Nephron progenitor cell (in vitro differentiated cells): ENCODE measurements at regions not wholly inside any gene's neighbourhood (a gene's known extent, or its start where the extent isn't known, plus 50 kb on each side); places are given as distances from the start of the nearest gene placed in this dataset.

ENCODE experiments used
- DNase-seq: peaks from one replicate; pipeline ENCODE4 v3.0.0; 2021
- H3K27ac Mint-ChIP-seq: 2 replicates; pipeline ENCODE4 v1.8.0; 2021; ENCODE audit warnings: mild to moderate bottlenecking, moderate library complexity, mixed read lengths
- H3K27me3 Mint-ChIP-seq: 2 replicates; pipeline ENCODE4 v1.8.0; 2021; ENCODE audit warnings: mild to moderate bottlenecking, low read depth, mixed read lengths; ENCODE audit not compliant: poor library complexity
- H3K36me3 Mint-ChIP-seq: 2 replicates; pipeline ENCODE4 v1.8.0; 2021; ENCODE audit warnings: low read depth, mixed read lengths
- H3K4me1 Mint-ChIP-seq: 2 replicates; pipeline ENCODE4 v1.8.0; 2021; ENCODE audit warnings: mixed read lengths
- H3K4me3 Mint-ChIP-seq: 2 replicates; pipeline ENCODE4 v1.8.0; 2021; ENCODE audit warnings: mild to moderate bottlenecking, moderate library complexity, mixed read lengths
- H3K9me3 Mint-ChIP-seq: 2 replicates; pipeline ENCODE4 v1.8.0; 2021; ENCODE audit warnings: mild to moderate bottlenecking, moderate library complexity, mixed read lengths
- CTCF ChIP-seq: fragments of 200-600 bp; sonication (generic); IDR thresholded peaks from 2 replicates; pipeline ENCODE4 v1.5.0; 2021; ENCODE audit warnings: antibody characterized with exemption

GRCh38 chr1:208910161-208910560 lies 666.0 kb upstream of the PLXNA2 start:
- no peak for DNase-seq
- Mint-ChIP-seq H3K36me3 (no peaks in the 10 kb centered on the region), H3K9me3 (peaks cover 5% of the 10 kb centered on the region), H3K27ac (no peak overlapping the region), H3K27me3 (no peaks in the 10 kb centered on the region), H3K4me3 (no peak overlapping the region), H3K4me1 (peaks cover 17% of the 10 kb centered on the region)
- TF ChIP-seq CTCF = no peak

GRCh38 chr1:208917281-208917680 lies 666.2 kb upstream of the CAMK1G start:
- Mint-ChIP-seq H3K4me1 (peaks cover 16% of the 10 kb centered on the region), H3K9me3 (peaks cover 5% of the 10 kb centered on the region), H3K36me3 (no peaks in the 10 kb centered on the region), H3K27me3 (peaks cover 3% of the 10 kb centered on the region), H3K27ac (no peak overlapping the region), H3K4me3 (no peak overlapping the region)
- DNase-seq = no peak
- no peak for TF ChIP-seq CTCF

GRCh38 chr1:208917723-208918122 lies 665.8 kb upstream of the CAMK1G start:
- Mint-ChIP-seq H3K36me3 (no peaks in the 10 kb centered on the region), H3K4me1 (peaks cover 16% of the 10 kb centered on the region), H3K27ac (peak overlapping the region; percentile 13), H3K4me3 (no peak overlapping the region), H3K9me3 (peaks cover 5% of the 10 kb centered on the region), H3K27me3 (peaks cover 5% of the 10 kb centered on the region)
- no peak for DNase-seq
- no peak for TF ChIP-seq CTCF

- Mint-ChIP-seq H3K27me3 (peaks cover 5% of the 10 kb centered on the region), H3K4me1 (peaks cover 18% of the 10 kb centered on the region), H3K36me3 (no peaks in the 10 kb centered on the region), H3K9me3 (peaks cover under 1% of the 10 kb centered on the region), H3K4me3 (no peak overlapping the region), H3K27ac (no peak overlapping the region)
- DNase-seq = no peak
- TF ChIP-seq CTCF = no peak
Observed at GRCh38 chr1:208918160-208918559, 665.4 kb upstream of the CAMK1G start.

- no peak for DNase-seq
- Mint-ChIP-seq H3K27ac (peak overlapping the region; percentile 35), H3K9me3 (no peaks in the 10 kb centered on the region), H3K27me3 (peaks cover 5% of the 10 kb centered on the region), H3K36me3 (no peaks in the 10 kb centered on the region), H3K4me3 (no peak overlapping the region), H3K4me1 (peaks cover 29% of the 10 kb centered on the region)
- no peak for TF ChIP-seq CTCF
Observed at GRCh38 chr1:208919371-208919770, 664.1 kb upstream of the CAMK1G start.

- Mint-ChIP-seq H3K9me3 (no peaks in the 10 kb centered on the region), H3K4me1 (peaks cover 42% of the 10 kb centered on the region), H3K27me3 (peaks cover 5% of the 10 kb centered on the region), H3K4me3 (no peak overlapping the region), H3K36me3 (no peaks in the 10 kb centered on the region), H3K27ac (no peak overlapping the region)
- TF ChIP-seq CTCF = no peak
- no peak for DNase-seq
Observed at GRCh38 chr1:208921259-208921658, 662.3 kb upstream of the CAMK1G start.
